Ovary (tissue), 7 donors: ENCODE measurements at regions not wholly inside any gene's neighbourhood (a gene's known extent, or its start where the extent isn't known, plus 50 kb on each side); places are given as distances from the start of the nearest gene placed in this dataset.
"Not testable (repeated sequence)": the region's sequence is repeated elsewhere in the genome, so short reads cannot be mapped to it uniquely, and the experiment has no call there.

Source experiments
- DNase-seq, 5 donors: peaks; one replicate each; pipeline ENCODE4 v3.0.0-alpha.2; 2019 to 2020
- H3K27ac ChIP-seq, 2 donors: fragments of 200-600 bp; one replicate each; pipeline versions ENCODE4 v1.5.1 to v1.8.0; 2019 to 2022
- H3K27me3 ChIP-seq: fragments of 200-600 bp; one replicate; pipeline ENCODE4 v1.8.0; 2022
- H3K36me3 ChIP-seq: fragments of 200-600 bp; sonication (generic); one replicate; pipeline ENCODE4 v1.5.1; 2019
- H3K4me1 ChIP-seq: one replicate; pipeline ENCODE4 v1.8.1; 2013; ENCODE audit warnings: mild to moderate bottlenecking, moderate library complexity; ENCODE audit not compliant: insufficient read depth
- H3K4me3 ChIP-seq: fragments of 200-600 bp; sonication (generic); one replicate; pipeline ENCODE4 v1.5.1; 2017
- H3K9me3 ChIP-seq, 2 donors: fragments of 200-600 bp in 1 of 2; sonication (generic) in 1 of 2; one replicate each; pipeline versions ENCODE4 v1.5.1 to v1.8.1; 2013 to 2019; ENCODE audit warnings: mild to moderate bottlenecking in 1 of 2, moderate library complexity in 1 of 2
- CTCF ChIP-seq, 3 donors: fragments of 450-650 bp in 2 of 3; fragments of 200-600 bp in 1 of 3; IDR thresholded peaks; one replicate each; pipeline versions ENCODE4 v1.5.1 to v1.8.0; 2016 to 2022; ENCODE audit warnings: antibody characterized with exemption in 3 of 3, mild to moderate bottlenecking in 1 of 3
- EP300 ChIP-seq: sonication (generic); formaldehyde crosslinking; IDR thresholded peaks from one replicate; pipeline ENCODE4 v1.6.1; 2017; ENCODE audit warnings: antibody characterized with exemption
- POLR2A ChIP-seq: fragments of 450-650 bp; IDR thresholded peaks from one replicate; pipeline ENCODE4 v1.6.1; 2017; ENCODE audit warnings: antibody characterized with exemption, mild to moderate bottlenecking, moderate library complexity
- WGBS, 3 donors: extraction: QIAGEN DNeasy Blood & Tissue Kit in 1 of 3; methylation state at CpG; one replicate each; pipeline versions ENCODE4 v1.1.5 to v1.1.7; 2013 to 2017; 5-methylcytosine and 5-hydroxymethylcytosine counted together
- intact Hi-C, 4 donors: fragments of 100-400 bp; cut with DNase I; formaldehyde crosslinking; loops; one replicate each; pipeline versions ENCODE4 v1.11.0 to v1.15.1; 2022 to 2023
- donor health status: DM: no; HTN: no; CAD: no; lungs with moderate emphysema.
- donor health status: DM: no; HTN: no; CAD: no.
- donor health status: Bipolar disorder and iron deficiency.
- donor health status: DM: no; HTN: no; CAD: no.
- donor health status: DM: yes; HTN: yes; CAD: no.

GRCh38 chr5:115751176-115751575, 65.3 kb downstream of the CDO1 start:
- Histone ChIP-seq H3K4me1 (no peaks in the 10 kb centered on the region), H3K27me3 (no peaks in the 10 kb centered on the region), H3K27ac (no peak overlapping the region), H3K36me3 (no peaks in the 10 kb centered on the region), H3K9me3 (no peaks in the 10 kb centered on the region), H3K4me3 (no peak overlapping the region)
- TF ChIP-seq EP300 (no peak), CTCF (IDR thresholded peaks at IDR 0.05) (no peak)
- intact Hi-C loops, result no loop called here
- WGBS, 3 donors, result 43 to 60% (median 54%) methylated on average over 2 of the region's 2 CpGs
- DNase-seq, result no peak

GRCh38 chr5:115749016-115749415, 67.4 kb downstream of the CDO1 start:
- Histone ChIP-seq H3K9me3 (no peaks in the 10 kb centered on the region), H3K27ac (no peak overlapping the region), H3K36me3 (no peaks in the 10 kb centered on the region), H3K4me3 (no peak overlapping the region), H3K27me3 (no peaks in the 10 kb centered on the region), H3K4me1 (no peaks in the 10 kb centered on the region)
- no peak for TF ChIP-seq EP300
- TF ChIP-seq CTCF (IDR thresholded peaks at IDR 0.05), result no peak
- no peak for TF ChIP-seq POLR2A
- no peak for DNase-seq
- intact Hi-C loops, result no loop called here
- WGBS, 3 donors, result 32 to 56% (median 55%) methylated on average over 1 of the region's 1 CpG

GRCh38 chr5:115739245-115739644, 77.2 kb downstream of the CDO1 start:
- H3K27ac ChIP-seq, H3K4me1 ChIP-seq, intact Hi-C loops, H3K9me3 ChIP-seq, DNase-seq, H3K4me3 ChIP-seq, H3K27me3 ChIP-seq, H3K36me3 ChIP-seq: not testable (repeated sequence)
- WGBS, 3 donors, result 85 to 89% (median 87%) methylated on average over 6 of the region's 6 CpGs

- Histone ChIP-seq H3K27ac (no peak overlapping the region), H3K9me3 (no peaks in the 10 kb centered on the region), H3K36me3 (no peaks in the 10 kb centered on the region), H3K4me1 (no peaks in the 10 kb centered on the region), H3K27me3 (no peaks in the 10 kb centered on the region), H3K4me3 (no peak overlapping the region)
- WGBS, 3 donors, result 94 to 100% (median 95%) methylated on average over 1 of the region's 1 CpG
- DNase-seq, result no peak
- TF ChIP-seq EP300 (no peak), POLR2A (no peak), CTCF (IDR thresholded peaks at IDR 0.05) (no peak)
- intact Hi-C loops, result no loop called here
Observed at GRCh38 chr5:115738830-115739229, 77.6 kb downstream of the CDO1 start.

GRCh38 chr5:115737452-115737851, 79.0 kb downstream of the CDO1 start:
- Histone ChIP-seq H3K9me3 (no peaks in the 10 kb centered on the region), H3K36me3 (no peaks in the 10 kb centered on the region), H3K27ac (no peak overlapping the region), H3K4me3 (no peak overlapping the region), H3K27me3 (no peaks in the 10 kb centered on the region), H3K4me1 (no peaks in the 10 kb centered on the region)
- no peak for TF ChIP-seq CTCF (IDR thresholded peaks at IDR 0.05)
- TF ChIP-seq POLR2A, result no peak
- TF ChIP-seq EP300, result no peak
- intact Hi-C loops, result no loop called here
- DNase-seq, result no peak
- WGBS, 3 donors, result 94 to 96% (median 96%) methylated on average over 1 of the region's 1 CpG
